ENCODE measurements at regions not wholly inside any gene's neighbourhood (a gene's known extent, or its start where the extent isn't known, plus 50 kb on each side); places are given as distances from the start of the nearest gene placed in this dataset.

DNA sequence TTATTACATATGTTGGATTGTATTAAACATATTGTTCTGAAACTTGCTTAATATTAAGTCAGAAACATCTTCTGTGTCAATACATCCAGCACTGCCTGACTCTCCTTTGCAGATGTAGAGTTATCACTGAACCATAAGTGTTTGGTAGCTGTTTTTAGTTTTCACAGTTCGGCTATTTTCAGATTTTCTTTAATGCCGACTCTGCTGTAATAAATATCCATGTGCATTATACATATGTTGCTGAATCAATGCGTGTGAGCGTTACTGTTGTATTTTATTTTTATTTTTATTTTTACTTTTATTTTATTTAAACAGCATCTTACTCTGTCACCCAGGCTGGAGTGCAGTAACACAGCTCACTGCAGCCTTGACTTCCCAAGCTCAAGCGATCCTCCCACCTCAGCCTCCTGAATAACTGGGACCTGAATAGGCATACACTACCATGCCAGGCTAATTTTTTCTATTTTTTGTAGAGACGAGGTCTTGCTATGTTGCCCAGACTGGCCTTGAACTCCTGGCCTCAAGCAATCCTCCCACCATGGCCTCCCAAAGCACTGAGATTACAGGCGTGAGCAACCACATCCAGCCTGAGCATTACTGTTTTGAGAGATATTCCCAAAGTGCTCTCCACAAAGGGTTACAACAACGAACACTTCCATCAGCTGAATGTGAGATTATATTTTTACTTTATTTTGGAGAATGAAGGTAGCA is 50.7 kb upstream of the NOCT start:
- H3K4me1 ChIP-seq = no peaks in the 10 kb centered on the region

GRCh38 chr4:138963412-138963811 is 52.2 kb upstream of the NOCT start:
- Histone ChIP-seq H3K9me3 (replicated peaks) (no peaks in the 10 kb centered on the region), H3K36me3 (no peaks in the 10 kb centered on the region), H3K4me3 (no peak overlapping the region), H3K27me3 (no peaks in the 10 kb centered on the region), H3K27ac (no peak overlapping the region), H3K4me1 (no peaks in the 10 kb centered on the region)
- no peak for DNase-seq

More for the DNA sequence above, 50.7 kb upstream of the NOCT start:
- H3K27me3 ChIP-seq = no peaks in the 10 kb centered on the region
- H3K27ac ChIP-seq = no peak overlapping the region
- H3K9me3 ChIP-seq (replicated peaks) = no peaks in the 10 kb centered on the region
- H3K4me3 ChIP-seq = no peak overlapping the region
- DNase-seq = no peak
- no peaks in the 10 kb centered on the region for H3K36me3 ChIP-seq

DNA sequence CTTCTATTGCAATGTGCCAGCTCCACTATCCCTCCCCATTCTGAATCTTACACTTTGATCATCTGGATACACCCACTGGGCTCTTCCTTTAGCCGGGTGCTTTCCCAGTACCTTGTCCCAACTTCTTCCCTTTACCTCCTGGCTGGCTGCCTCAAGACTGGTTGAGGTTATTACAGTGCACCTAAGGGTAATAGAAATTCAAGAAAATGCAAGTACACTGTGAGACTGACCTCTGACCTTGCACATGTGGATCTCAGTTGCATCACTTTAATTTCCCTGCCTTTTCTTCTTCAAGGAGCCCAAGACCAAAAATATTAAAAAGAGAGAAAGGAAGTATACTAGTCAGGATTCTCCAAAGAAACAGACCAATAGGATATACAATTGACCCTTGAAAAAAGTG is 53.9 kb upstream of the NOCT start:
- Histone ChIP-seq H3K4me1 (no peaks in the 10 kb centered on the region), H3K36me3 (no peaks in the 10 kb centered on the region), H3K9me3 (replicated peaks) (no peaks in the 10 kb centered on the region; the same call in 1 of the 2 replicates), H3K27ac (no peak overlapping the region), H3K4me3 (no peak overlapping the region), H3K27me3 (no peaks in the 10 kb centered on the region)
- no peak for DNase-seq

DNA sequence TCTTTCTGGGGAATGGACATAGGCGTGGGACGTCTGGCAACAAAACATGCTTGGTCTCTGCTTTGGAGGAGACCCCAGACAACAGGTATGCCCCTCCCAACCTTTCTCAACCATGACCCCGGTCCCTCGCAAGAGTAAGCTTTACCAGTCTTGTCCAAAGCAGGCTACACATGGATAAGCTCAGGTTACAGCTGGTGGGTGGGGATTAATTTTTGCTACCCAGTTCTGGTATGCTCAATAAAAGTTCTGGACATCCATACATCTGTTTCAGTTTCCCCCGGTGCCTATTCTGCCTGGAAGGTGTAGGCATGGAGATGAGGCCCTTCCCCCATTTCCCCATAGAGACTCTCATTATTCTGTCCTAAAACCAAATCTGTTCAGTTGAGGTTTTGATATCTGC is 54.5 kb upstream of the NOCT start:
- H3K4me3 ChIP-seq = no peak overlapping the region
- no peak for DNase-seq

GRCh38 chr4:138960175-138960710 is 55.3 kb upstream of the NOCT start:
- no peaks in the 10 kb centered on the region; the same call in 1 of the 2 replicates for H3K9me3 ChIP-seq (replicated peaks)
- H3K36me3 ChIP-seq = no peaks in the 10 kb centered on the region
- no peaks in the 10 kb centered on the region for H3K4me1 ChIP-seq
- no peaks in the 10 kb centered on the region for H3K27me3 ChIP-seq
- H3K27ac ChIP-seq = no peak overlapping the region
- no peak for DNase-seq
- no peak overlapping the region for H3K4me3 ChIP-seq

More for the DNA sequence above, 54.5 kb upstream of the NOCT start:
- H3K27me3 ChIP-seq = no peaks in the 10 kb centered on the region
- no peak overlapping the region for H3K27ac ChIP-seq
- H3K36me3 ChIP-seq = no peaks in the 10 kb centered on the region
- no peaks in the 10 kb centered on the region; the same call in 1 of the 2 replicates for H3K9me3 ChIP-seq (replicated peaks)
- H3K4me1 ChIP-seq = no peaks in the 10 kb centered on the region

DNA sequence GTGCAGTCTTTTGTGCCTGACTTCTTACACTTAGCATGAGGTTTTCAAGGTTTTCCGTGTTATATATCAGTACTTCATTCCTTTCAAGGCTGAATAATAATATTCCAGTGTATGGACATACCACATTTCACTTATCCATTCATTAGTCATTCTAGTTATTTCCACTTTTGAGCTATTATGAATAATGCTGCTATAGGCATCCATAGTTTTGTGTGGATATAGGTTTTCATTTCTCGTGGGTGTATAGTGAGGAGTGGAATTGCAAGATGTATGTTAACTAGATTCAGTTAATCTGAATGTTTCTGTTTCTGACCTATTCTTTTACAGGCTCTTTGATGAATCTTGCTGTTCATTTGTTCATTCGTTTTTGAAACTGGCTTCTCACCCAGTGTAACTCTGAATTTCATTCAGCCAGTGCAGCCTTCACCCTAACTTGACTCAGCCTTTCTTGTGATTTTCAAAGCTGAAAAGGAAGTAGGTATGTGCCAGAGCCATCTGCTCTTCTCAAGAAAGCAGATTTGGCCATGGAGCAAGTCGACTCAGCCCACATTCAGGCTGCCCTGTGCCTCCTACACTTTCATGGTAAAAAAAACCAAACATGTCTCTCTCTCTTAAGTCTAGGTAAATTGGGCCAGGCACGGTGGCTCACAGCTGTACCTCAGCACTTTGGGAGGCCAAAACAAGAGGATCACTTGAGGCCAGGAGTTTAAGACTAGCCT is 56.3 kb upstream of the NOCT start:
- Histone ChIP-seq H3K9me3 (replicated peaks) (no peaks in the 10 kb centered on the region; the same call in 1 of the 2 replicates), H3K4me1 (no peaks in the 10 kb centered on the region), H3K27ac (no peak overlapping the region), H3K4me3 (no peak overlapping the region), H3K36me3 (no peaks in the 10 kb centered on the region), H3K27me3 (no peaks in the 10 kb centered on the region)
- DNase-seq = no peak

GRCh38 chr4:138958519-138958918 is 57.1 kb upstream of the NOCT start:
- no peaks in the 10 kb centered on the region for H3K36me3 ChIP-seq
- no peaks in the 10 kb centered on the region for H3K27me3 ChIP-seq
- H3K4me1 ChIP-seq = no peaks in the 10 kb centered on the region
- DNase-seq = no peak
- no peaks in the 10 kb centered on the region; the same call in 1 of the 2 replicates for H3K9me3 ChIP-seq (replicated peaks)
- no peak overlapping the region for H3K27ac ChIP-seq
- no peak overlapping the region for H3K4me3 ChIP-seq

DNA sequence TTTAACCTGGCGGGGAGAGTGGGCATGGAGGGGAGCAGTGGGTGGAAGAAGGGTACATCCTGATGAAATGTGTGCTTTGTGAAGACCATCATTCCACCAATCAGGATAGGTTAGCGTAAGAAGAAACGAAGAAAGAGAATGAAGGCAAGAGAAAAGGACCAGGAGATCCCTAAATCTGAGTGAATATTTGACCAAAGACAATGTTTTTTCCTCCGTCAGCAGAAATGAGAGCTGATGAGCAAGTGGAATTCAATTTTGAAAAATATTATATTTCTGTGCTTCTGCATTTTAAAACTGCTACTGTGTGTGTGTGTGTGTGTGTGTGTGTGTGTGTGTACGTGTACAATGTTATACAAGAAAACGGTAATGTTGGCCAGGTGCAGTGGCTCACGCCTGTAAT is 58.3 kb upstream of the NOCT start:
- Histone ChIP-seq H3K27me3 (no peaks in the 10 kb centered on the region), H3K4me1 (no peaks in the 10 kb centered on the region), H3K9me3 (replicated peaks) (no peaks in the 10 kb centered on the region; the same call in 1 of the 2 replicates), H3K27ac (no peak overlapping the region), H3K36me3 (no peaks in the 10 kb centered on the region), H3K4me3 (no peak overlapping the region)
- no peak for DNase-seq

GRCh38 chr4:138954428-138954827 is 61.2 kb upstream of the NOCT start:
- Histone ChIP-seq H3K27me3 (no peaks in the 10 kb centered on the region), H3K36me3 (no peaks in the 10 kb centered on the region), H3K27ac (no peak overlapping the region), H3K9me3 (replicated peaks) (no peaks in the 10 kb centered on the region; the same call in 1 of the 2 replicates), H3K4me1 (no peaks in the 10 kb centered on the region), H3K4me3 (no peak overlapping the region)
- no peak for DNase-seq

GRCh38 chr4:138953961-138954371 is 61.6 kb upstream of the NOCT start:
- H3K4me3 ChIP-seq = no peak overlapping the region
- H3K9me3 ChIP-seq (replicated peaks) = no peaks in the 10 kb centered on the region; the same call in 1 of the 2 replicates
- H3K36me3 ChIP-seq = no peaks in the 10 kb centered on the region
- H3K27ac ChIP-seq = no peak overlapping the region
- no peak for DNase-seq
- no peaks in the 10 kb centered on the region for H3K4me1 ChIP-seq
- no peaks in the 10 kb centered on the region for H3K27me3 ChIP-seq

DNA sequence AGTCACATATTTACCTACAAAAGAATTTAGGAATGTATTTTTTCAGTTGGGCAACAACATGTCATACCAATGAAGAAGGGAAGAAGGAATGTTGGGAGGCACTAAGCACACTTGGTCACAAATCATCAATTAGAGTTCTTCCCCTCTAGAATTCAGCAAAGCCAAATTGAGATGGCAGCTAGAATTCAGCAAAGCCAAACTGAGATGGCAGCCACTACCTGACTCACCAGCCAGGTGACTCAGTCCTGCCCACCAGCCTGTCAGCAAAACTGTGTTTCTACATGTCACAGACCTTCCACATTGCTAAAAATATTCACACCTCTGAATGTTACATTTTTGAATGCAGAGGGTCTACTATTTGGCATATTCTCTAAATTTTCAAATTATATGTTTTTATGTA is 63.2 kb upstream of the NOCT start:
- H3K4me1 ChIP-seq = no peaks in the 10 kb centered on the region
- H3K27me3 ChIP-seq = no peaks in the 10 kb centered on the region
- no peak for DNase-seq
- no peak overlapping the region for H3K27ac ChIP-seq
- no peaks in the 10 kb centered on the region; the same call in 1 of the 2 replicates for H3K9me3 ChIP-seq (replicated peaks)
- H3K4me3 ChIP-seq = no peak overlapping the region
- no peaks in the 10 kb centered on the region for H3K36me3 ChIP-seq

GRCh38 chr4:138951764-138952163 is 63.8 kb upstream of the NOCT start:
- H3K4me1 ChIP-seq = no peaks in the 10 kb centered on the region
- H3K4me3 ChIP-seq = no peak overlapping the region
- no peaks in the 10 kb centered on the region for H3K36me3 ChIP-seq
- no peaks in the 10 kb centered on the region; the same call in 1 of the 2 replicates for H3K9me3 ChIP-seq (replicated peaks)
- DNase-seq = no peak
- no peak overlapping the region for H3K27ac ChIP-seq
- H3K27me3 ChIP-seq = no peaks in the 10 kb centered on the region

DNA sequence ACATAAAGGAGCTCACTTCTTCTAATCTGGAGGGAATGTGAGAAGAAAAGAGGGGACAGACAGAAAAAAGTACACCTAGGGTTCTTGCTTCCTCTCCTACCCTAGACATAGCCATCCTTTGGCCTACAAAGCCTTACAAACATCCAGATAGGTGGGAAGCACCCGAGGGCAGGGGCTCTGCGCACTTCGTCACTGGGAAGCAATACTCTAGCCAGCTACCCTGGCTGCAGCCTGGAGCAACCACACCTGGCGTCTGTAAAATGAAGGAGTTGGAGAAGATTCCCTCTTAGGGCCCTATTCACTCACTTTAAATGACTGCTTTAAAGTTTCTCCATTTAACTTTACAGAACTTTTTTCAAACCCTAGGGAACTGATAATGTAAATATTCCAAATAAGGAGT is 65.7 kb upstream of the NOCT start:
- Histone ChIP-seq H3K4me3 (no peak overlapping the region), H3K9me3 (replicated peaks) (no peaks in the 10 kb centered on the region), H3K27ac (no peak overlapping the region), H3K36me3 (no peaks in the 10 kb centered on the region), H3K4me1 (no peaks in the 10 kb centered on the region), H3K27me3 (no peaks in the 10 kb centered on the region)
- no peak for DNase-seq

- no peaks in the 10 kb centered on the region for H3K27me3 ChIP-seq
- H3K9me3 ChIP-seq (replicated peaks) = no peaks in the 10 kb centered on the region
- H3K36me3 ChIP-seq = no peaks in the 10 kb centered on the region
- no peak overlapping the region for H3K4me3 ChIP-seq
- H3K27ac ChIP-seq = no peak overlapping the region
- DNase-seq = no peak
- H3K4me1 ChIP-seq = no peaks in the 10 kb centered on the region
Measured at GRCh38 chr4:138948918-138949317, 66.7 kb upstream of the NOCT start.

DNA sequence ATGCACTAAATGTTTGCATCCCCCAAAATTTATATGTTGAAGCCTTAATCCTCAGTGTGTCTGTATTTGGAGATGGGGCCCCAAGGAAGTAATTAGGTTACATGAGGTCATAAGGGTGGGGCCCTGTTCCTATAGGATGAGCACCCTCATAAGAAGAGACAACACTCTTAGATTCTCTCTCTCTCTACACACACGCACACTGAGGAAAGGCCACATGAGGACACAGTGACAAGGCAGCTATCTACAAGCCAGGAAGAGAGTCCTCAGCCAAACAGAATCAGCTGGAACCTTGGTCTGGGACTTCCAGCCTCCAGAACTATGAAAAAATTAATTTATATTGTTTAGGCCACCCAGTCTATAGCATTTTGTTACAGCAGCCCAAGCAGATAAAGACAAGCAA is 69.3 kb upstream of the NOCT start:
- no peaks in the 10 kb centered on the region for H3K4me1 ChIP-seq
- H3K36me3 ChIP-seq = no peaks in the 10 kb centered on the region
- H3K27ac ChIP-seq = no peak overlapping the region

More for the DNA sequence above, 69.3 kb upstream of the NOCT start:
- H3K4me3 ChIP-seq = no peak overlapping the region
- no peak for DNase-seq
- no peaks in the 10 kb centered on the region for H3K27me3 ChIP-seq
- H3K9me3 ChIP-seq (replicated peaks) = no peaks in the 10 kb centered on the region

Data from SJCRH30 (cell line).